GM12878 (cell line): ENCODE measurements at regions not wholly inside any gene's neighbourhood (a gene's known extent, or its start where the extent isn't known, plus 50 kb on each side); places are given as distances from the start of the nearest gene placed in this dataset.

ENCODE experiments used
- ATF3 ChIP-seq: IDR thresholded peaks from 2 replicates; pipeline ENCODE4 v1.6.1; 2011; ENCODE audit warnings: low read depth, mild to moderate bottlenecking, low read length, moderate library complexity, borderline replicate concordance; ENCODE audit errors: extremely low read depth
- BCL11A ChIP-seq: IDR thresholded peaks from 2 replicates; pipeline ENCODE4 v1.6.1; 2011; ENCODE audit warnings: low read depth, low read length
- CBX5 ChIP-seq: sonication (generic); IDR thresholded peaks from 2 replicates; pipeline ENCODE4 v1.6.1; 2016; ENCODE audit warnings: low read depth, moderate library complexity, mild to moderate bottlenecking, inconsistent platforms
- CTCF ChIP-seq, 3 experiments: IDR thresholded peaks in 2 of 3; conservative IDR thresholded peaks in 1 of 3; 2 replicates each; pipeline ENCODE4 v1.5.1; 2011; ENCODE audit warnings: low read depth in 3 of 3, low read length in 3 of 3, mild to moderate bottlenecking in 3 of 3, control low read depth in 2 of 3, moderate library complexity in 2 of 3, inconsistent platforms in 1 of 3, mixed read lengths in 1 of 3; ENCODE audit not compliant: control insufficient read depth in 2 of 3, insufficient read depth in 1 of 3; ENCODE audit errors: extremely low read depth in 1 of 3
- EZH2 ChIP-seq: IDR thresholded peaks from 2 replicates; pipeline ENCODE4 v1.6.1; 2012; ENCODE audit warnings: low read depth, mild to moderate bottlenecking, control low read depth, inconsistent platforms, low read length, borderline replicate concordance; ENCODE audit not compliant: control insufficient read depth
- HDAC6 ChIP-seq: fragments of 200-600 bp; sonication (generic); IDR thresholded peaks from one replicate; pipeline ENCODE4 v1.8.0; 2017; ENCODE audit warnings: antibody characterized with exemption; ENCODE audit not compliant: unreplicated experiment
- HDGF ChIP-seq: fragments of 450-650 bp; IDR thresholded peaks from 2 replicates; pipeline ENCODE4 v1.6.1; 2016; ENCODE audit warnings: antibody characterized with exemption
- NR2C2 ChIP-seq: IDR thresholded peaks from 2 replicates; pipeline ENCODE4 v1.6.1; 2011; ENCODE audit warnings: borderline replicate concordance, low read depth; ENCODE audit not compliant: control insufficient read depth, insufficient read length
- PBX3 ChIP-seq: IDR thresholded peaks from 2 replicates; pipeline ENCODE4 v1.6.1; 2011; ENCODE audit warnings: mild to moderate bottlenecking, low read depth, low read length, moderate library complexity; ENCODE audit not compliant: insufficient replicate concordance
- RFX5 ChIP-seq: IDR thresholded peaks from 2 replicates; pipeline ENCODE4 v1.6.1; 2011; ENCODE audit warnings: low read depth, low read length, improper control_type of control experiment

GRCh38 chr6:73965539-73966029 is 269.6 kb downstream of the CD109 start:
- no peak for TF ChIP-seq PBX3
- TF ChIP-seq CTCF (IDR thresholded peaks at IDR 0.05 in 2 of 3, conservative IDR thresholded peaks at IDR 0.05 in 1 of 3; ENCODE audit: control insufficient read depth in 2 of 3, extremely low read depth in 1 of 3, insufficient read depth in 1 of 3, low read depth in 3 of 3, low read length in 3 of 3): no peak
- TF ChIP-seq NR2C2: no peak
- no peak for TF ChIP-seq ATF3
- no peak for TF ChIP-seq BCL11A
- no peak for TF ChIP-seq HDGF
- no peak for TF ChIP-seq RFX5
- no peak for TF ChIP-seq EZH2
- no peak for TF ChIP-seq CBX5
- TF ChIP-seq HDAC6: no peak
